ENCODE measurements at regions not wholly inside any gene's neighbourhood (a gene's known extent, or its start where the extent isn't known, plus 50 kb on each side); places are given as distances from the start of the nearest gene placed in this dataset.

GRCh38 chr3:118476885-118477618 lies 557.6 kb downstream of the IGSF11 start:
- intact Hi-C loops (cut with micrococcal nuclease), result no loop called here
- DNase-seq (no peak), ATAC-seq (ENCODE audit: low read depth) (no peak)
- no peaks in the 10 kb centered on the region for H3K9me3 Mint-ChIP-seq
- TF ChIP-seq CTCF (IDR thresholded peaks at IDR 0.05), result no peak
- no peak overlapping the region for H3K4me3 Mint-ChIP-seq
- no peaks in the 10 kb centered on the region for H3K36me3 Mint-ChIP-seq (ENCODE audit: low read depth)
- ChIA-PET POLR2A (no interaction called here), CTCF (no interaction called here)
- no peak overlapping the region for H3K27ac Mint-ChIP-seq
- no peaks in the 10 kb centered on the region for H3K27me3 Mint-ChIP-seq
- H3K4me1 Mint-ChIP-seq, result no peaks in the 10 kb centered on the region

GRCh38 chr3:118477768-118478167 lies 556.9 kb downstream of the IGSF11 start:
- POLR2A ChIA-PET, result no interaction called here

GRCh38 chr3:118478706-118479276 lies 555.9 kb downstream of the IGSF11 start:
- POLR2A ChIA-PET, result no interaction called here
- no peak overlapping the region for H3K4me3 Mint-ChIP-seq

More at GRCh38 chr3:118477768-118478167, 556.9 kb downstream of the IGSF11 start:
- H3K9me3 Mint-ChIP-seq, result no peaks in the 10 kb centered on the region
- DNase-seq, result no peak
- no peaks in the 10 kb centered on the region for H3K36me3 Mint-ChIP-seq (ENCODE audit: low read depth)
- H3K27ac Mint-ChIP-seq, result no peak overlapping the region
- no peaks in the 10 kb centered on the region for H3K4me1 Mint-ChIP-seq
- no peak for ATAC-seq (ENCODE audit: low read depth)
- no peak for TF ChIP-seq CTCF (IDR thresholded peaks at IDR 0.05)
- intact Hi-C loops (cut with micrococcal nuclease), result no loop called here
- CTCF ChIA-PET, result no interaction called here
- no peaks in the 10 kb centered on the region for H3K27me3 Mint-ChIP-seq
- no peak overlapping the region for H3K4me3 Mint-ChIP-seq

GRCh38 chr3:118479376-118479775 lies 555.3 kb downstream of the IGSF11 start:
- no peak for TF ChIP-seq CTCF (IDR thresholded peaks at IDR 0.05)
- POLR2A ChIA-PET, result no interaction called here
- intact Hi-C loops (cut with micrococcal nuclease), result no loop called here

More at GRCh38 chr3:118478706-118479276, 555.9 kb downstream of the IGSF11 start:
- DNase-seq, result no peak
- no peak for TF ChIP-seq CTCF (IDR thresholded peaks at IDR 0.05)
- no peaks in the 10 kb centered on the region for H3K4me1 Mint-ChIP-seq
- H3K9me3 Mint-ChIP-seq, result no peaks in the 10 kb centered on the region
- intact Hi-C loops (cut with micrococcal nuclease), result no loop called here
- ATAC-seq (ENCODE audit: low read depth), result no peak
- H3K27me3 Mint-ChIP-seq, result no peaks in the 10 kb centered on the region
- no peaks in the 10 kb centered on the region for H3K36me3 Mint-ChIP-seq (ENCODE audit: low read depth)
- CTCF ChIA-PET, result no interaction called here
- H3K27ac Mint-ChIP-seq, result no peak overlapping the region

GRCh38 chr3:118480101-118480860 lies 554.4 kb downstream of the IGSF11 start:
- POLR2A ChIA-PET, result no interaction called here
- no peaks in the 10 kb centered on the region for H3K9me3 Mint-ChIP-seq

More at GRCh38 chr3:118479376-118479775, 555.3 kb downstream of the IGSF11 start:
- no peak for DNase-seq
- CTCF ChIA-PET, result no interaction called here
- Mint-ChIP-seq H3K27ac (no peak overlapping the region), H3K27me3 (no peaks in the 10 kb centered on the region), H3K4me1 (no peaks in the 10 kb centered on the region), H3K4me3 (no peak overlapping the region), H3K9me3 (no peaks in the 10 kb centered on the region), H3K36me3 (ENCODE audit: low read depth) (no peaks in the 10 kb centered on the region)
- no peak for ATAC-seq (ENCODE audit: low read depth)

More at GRCh38 chr3:118480101-118480860, 554.4 kb downstream of the IGSF11 start:
- intact Hi-C loops (cut with micrococcal nuclease), result no loop called here
- CTCF ChIA-PET, result no interaction called here
- Mint-ChIP-seq H3K4me1 (no peaks in the 10 kb centered on the region), H3K27me3 (no peaks in the 10 kb centered on the region), H3K27ac (no peak overlapping the region), H3K4me3 (no peak overlapping the region), H3K36me3 (ENCODE audit: low read depth) (no peaks in the 10 kb centered on the region)
- no peak for DNase-seq
- no peak for TF ChIP-seq CTCF (IDR thresholded peaks at IDR 0.05)
- ATAC-seq (ENCODE audit: low read depth), result no peak
